Liver (tissue), 8 donors: ENCODE measurements at regions not wholly inside any gene's neighbourhood (a gene's known extent, or its start where the extent isn't known, plus 50 kb on each side); places are given as distances from the start of the nearest gene placed in this dataset.

Experiments
- DNase-seq: peaks from one replicate; pipeline ENCODE4 v3.0.0-alpha.2; 2017; ENCODE audit warnings: low spot score
- H3K27ac ChIP-seq, 2 donors: one replicate each; pipeline ENCODE4 v1.7.0; 2013; ENCODE audit warnings: inconsistent platforms in 2 of 2, low read length in 2 of 2, control low read depth in 1 of 2, low read depth in 1 of 2, mild to moderate bottlenecking in 1 of 2
- H3K27me3 ChIP-seq, 4 donors: one replicate each; pipeline versions ENCODE4 v1.6.1 to v1.7.0; 2013; ENCODE audit warnings: low read length in 3 of 4, inconsistent platforms in 1 of 4, mild to moderate bottlenecking in 1 of 4, moderate library complexity in 1 of 4; ENCODE audit not compliant: control insufficient read depth in 4 of 4, insufficient read depth in 4 of 4
- H3K36me3 ChIP-seq, 4 donors: one replicate each; pipeline versions ENCODE4 v1.6.1 to v1.7.0; 2013; ENCODE audit warnings: low read length in 3 of 4, mild to moderate bottlenecking in 3 of 4, low read depth in 1 of 4, moderate library complexity in 1 of 4; ENCODE audit not compliant: control insufficient read depth in 4 of 4, insufficient read depth in 3 of 4
- H3K4me1 ChIP-seq, 4 donors: one replicate each; pipeline versions ENCODE4 v1.6.1 to v1.7.0; 2013; ENCODE audit warnings: low read length in 3 of 4, mild to moderate bottlenecking in 3 of 4, moderate library complexity in 1 of 4; ENCODE audit not compliant: control insufficient read depth in 4 of 4, insufficient read depth in 4 of 4
- H3K4me3 ChIP-seq, 3 donors: one replicate each; pipeline versions ENCODE4 v1.6.1 to v1.7.0; 2013; ENCODE audit warnings: low read length in 3 of 3, control low read depth in 1 of 3, low read depth in 1 of 3, mild to moderate bottlenecking in 1 of 3
- H3K9ac ChIP-seq, 2 donors: one replicate each; pipeline ENCODE4 v1.7.0; 2013; ENCODE audit warnings: low read length in 2 of 2, mild to moderate bottlenecking in 2 of 2, moderate library complexity in 2 of 2, control low read depth in 1 of 2, low read depth in 1 of 2
- H3K9me3 ChIP-seq, 4 donors: one replicate each; pipeline versions ENCODE4 v1.6.1 to v1.7.0; 2013; ENCODE audit warnings: low read length in 3 of 4; ENCODE audit not compliant: control insufficient read depth in 4 of 4
- EGR1 ChIP-seq, 2 donors: IDR thresholded peaks; 2 replicates each; pipeline ENCODE4 v1.6.1; 2016 to 2018; ENCODE audit warnings: antibody characterized with exemption in 2 of 2, low read depth in 2 of 2
- FOXA1 ChIP-seq: IDR thresholded peaks from 2 replicates; pipeline ENCODE4 v1.6.1; 2016; ENCODE audit warnings: antibody characterized with exemption
- HNF4A ChIP-seq, 2 donors: conservative IDR thresholded peaks; 2 replicates each; pipeline ENCODE4 v1.6.1; 2016; ENCODE audit warnings: antibody characterized with exemption in 2 of 2, mild to moderate bottlenecking in 2 of 2
- HNF4G ChIP-seq: IDR thresholded peaks from 2 replicates; pipeline ENCODE4 v1.6.1; 2016; ENCODE audit warnings: antibody characterized with exemption
- JUND ChIP-seq, 2 donors: IDR thresholded peaks; 2 replicates each; pipeline ENCODE4 v1.6.1; 2016; ENCODE audit warnings: antibody characterized with exemption in 2 of 2
- NR2F2 ChIP-seq: IDR thresholded peaks from 2 replicates; pipeline ENCODE4 v1.6.1; 2016; ENCODE audit warnings: antibody characterized with exemption
- RAD21 ChIP-seq, 2 donors: IDR thresholded peaks; 2 replicates each; pipeline ENCODE4 v1.6.1; 2016; ENCODE audit warnings: antibody characterized with exemption in 2 of 2, mild to moderate bottlenecking in 2 of 2
- RXRA ChIP-seq, 2 donors: IDR thresholded peaks; 2 replicates each; pipeline ENCODE4 v1.6.1; 2017 to 2018; ENCODE audit warnings: antibody characterized with exemption in 2 of 2, mild to moderate bottlenecking in 1 of 2
- SP1 ChIP-seq: IDR thresholded peaks from 2 replicates; pipeline ENCODE4 v1.6.1; 2018; ENCODE audit warnings: antibody characterized with exemption, mild to moderate bottlenecking
- YY1 ChIP-seq: IDR thresholded peaks from 2 replicates; pipeline ENCODE4 v1.6.1; 2016; ENCODE audit warnings: antibody characterized with exemption, mild to moderate bottlenecking
- WGBS: extraction: QIAGEN DNeasy Blood & Tissue Kit; methylation state at CpG from one replicate; pipeline ENCODE4 v1.1.7; 2013; 5-methylcytosine and 5-hydroxymethylcytosine counted together
- TF ChIP-seq, protein P1 (sequence below): IDR thresholded peaks from 2 replicates; pipeline ENCODE4 v1.6.1; 2016; ENCODE audit warnings: antibody characterized with exemption
- TF ChIP-seq, protein P2 (sequence below): IDR thresholded peaks from 2 replicates; pipeline ENCODE4 v1.6.1; 2016; ENCODE audit warnings: antibody characterized with exemption
- TF ChIP-seq, protein P3 (sequence below): IDR thresholded peaks from 2 replicates; pipeline ENCODE4 v1.6.1; 2016; ENCODE audit warnings: antibody characterized with exemption, mild to moderate bottlenecking
- TF ChIP-seq, protein P4 (sequence below): fragments of 150-350 bp; IDR thresholded peaks from 2 replicates; pipeline ENCODE4 v1.5.1; 2017; ENCODE audit warnings: improper control_type of control experiment, low read depth, low read length; ENCODE audit not compliant: missing input control
- TF ChIP-seq, protein P5 (sequence below): IDR thresholded peaks from 2 replicates; pipeline ENCODE4 v1.6.1; 2016; ENCODE audit warnings: antibody characterized with exemption
- donor health status: healthy.
- donor health status: healthy.
- donor health status: healthy.
- donor health status: healthy.
- donor health status: healthy.

DNA sequence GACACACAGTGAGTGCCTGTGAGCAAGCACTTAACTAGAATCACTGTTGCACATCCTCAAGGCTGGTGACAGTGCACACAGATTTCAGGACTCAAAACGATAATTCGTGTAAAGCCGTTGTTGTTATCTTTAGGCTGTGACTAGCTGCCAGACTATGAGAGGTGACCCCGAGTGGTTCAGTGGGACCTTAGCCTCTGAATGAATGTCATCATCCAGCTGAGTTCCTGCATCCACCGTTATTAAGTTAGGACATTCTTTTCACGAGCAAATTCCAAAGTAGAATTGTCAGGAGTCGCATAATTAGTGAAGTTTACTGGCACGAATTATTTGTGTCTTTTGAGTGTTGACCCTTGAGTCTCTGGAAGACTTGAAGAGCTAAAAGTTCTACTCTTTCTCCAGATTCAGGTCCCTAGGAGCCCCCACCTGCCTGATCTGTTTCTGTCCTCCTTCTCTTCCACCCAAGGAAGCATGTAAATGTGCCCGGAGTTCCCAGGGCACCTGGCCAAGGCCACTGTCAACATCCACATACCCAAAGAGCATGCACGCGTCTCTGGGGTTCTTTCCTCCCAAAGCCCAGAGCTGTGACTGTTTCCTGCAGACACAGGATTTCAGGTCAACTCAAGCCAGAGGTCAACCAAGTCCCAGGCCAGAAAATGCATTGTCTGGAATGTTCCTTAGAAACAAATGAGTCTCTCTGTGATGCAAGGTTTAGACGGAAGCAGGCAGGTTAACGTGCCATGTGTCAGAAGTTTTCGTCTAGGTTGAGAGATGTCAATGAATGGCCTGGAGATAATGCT lies 207.2 kb downstream of the TOMM20 start (continued):
- TF ChIP-seq HNF4A (conservative IDR thresholded peaks at IDR 0.05) (peak in 1 of 2 donors; percentile 44), YY1 (no peak), FOXA1 (no peak), HNF4G (no peak)
- TF ChIP-seq, protein P1, sequence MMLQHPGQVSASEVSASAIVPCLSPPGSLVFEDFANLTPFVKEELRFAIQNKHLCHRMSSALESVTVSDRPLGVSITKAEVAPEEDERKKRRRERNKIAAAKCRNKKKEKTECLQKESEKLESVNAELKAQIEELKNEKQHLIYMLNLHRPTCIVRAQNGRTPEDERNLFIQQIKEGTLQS: peak; percentile 22
- TF ChIP-seq, protein P2, sequence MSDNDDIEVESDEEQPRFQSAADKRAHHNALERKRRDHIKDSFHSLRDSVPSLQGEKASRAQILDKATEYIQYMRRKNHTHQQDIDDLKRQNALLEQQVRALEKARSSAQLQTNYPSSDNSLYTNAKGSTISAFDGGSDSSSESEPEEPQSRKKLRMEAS: no peak

DNA sequence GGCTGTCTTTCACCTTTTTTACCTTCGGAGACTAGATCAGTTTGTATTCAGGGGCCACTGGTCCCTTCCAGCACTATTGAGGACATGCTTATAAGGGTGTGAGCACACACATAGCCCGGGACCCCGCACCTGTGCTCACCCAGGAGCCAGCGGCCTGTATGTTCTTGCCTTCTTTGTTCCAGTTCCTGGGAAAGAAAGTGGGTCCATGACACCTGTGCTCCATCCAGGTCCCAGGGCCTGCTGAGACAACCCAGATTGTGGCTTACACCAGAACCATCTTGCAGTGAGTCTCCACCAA lies 207.8 kb downstream of the TOMM20 start:
- no peaks in the 10 kb centered on the region for H3K9me3 ChIP-seq
- H3K4me1 ChIP-seq: peaks cover 15 to 29% (median 25%) of the 10 kb centered on the region in 4 donors
- TF ChIP-seq, protein P3, sequence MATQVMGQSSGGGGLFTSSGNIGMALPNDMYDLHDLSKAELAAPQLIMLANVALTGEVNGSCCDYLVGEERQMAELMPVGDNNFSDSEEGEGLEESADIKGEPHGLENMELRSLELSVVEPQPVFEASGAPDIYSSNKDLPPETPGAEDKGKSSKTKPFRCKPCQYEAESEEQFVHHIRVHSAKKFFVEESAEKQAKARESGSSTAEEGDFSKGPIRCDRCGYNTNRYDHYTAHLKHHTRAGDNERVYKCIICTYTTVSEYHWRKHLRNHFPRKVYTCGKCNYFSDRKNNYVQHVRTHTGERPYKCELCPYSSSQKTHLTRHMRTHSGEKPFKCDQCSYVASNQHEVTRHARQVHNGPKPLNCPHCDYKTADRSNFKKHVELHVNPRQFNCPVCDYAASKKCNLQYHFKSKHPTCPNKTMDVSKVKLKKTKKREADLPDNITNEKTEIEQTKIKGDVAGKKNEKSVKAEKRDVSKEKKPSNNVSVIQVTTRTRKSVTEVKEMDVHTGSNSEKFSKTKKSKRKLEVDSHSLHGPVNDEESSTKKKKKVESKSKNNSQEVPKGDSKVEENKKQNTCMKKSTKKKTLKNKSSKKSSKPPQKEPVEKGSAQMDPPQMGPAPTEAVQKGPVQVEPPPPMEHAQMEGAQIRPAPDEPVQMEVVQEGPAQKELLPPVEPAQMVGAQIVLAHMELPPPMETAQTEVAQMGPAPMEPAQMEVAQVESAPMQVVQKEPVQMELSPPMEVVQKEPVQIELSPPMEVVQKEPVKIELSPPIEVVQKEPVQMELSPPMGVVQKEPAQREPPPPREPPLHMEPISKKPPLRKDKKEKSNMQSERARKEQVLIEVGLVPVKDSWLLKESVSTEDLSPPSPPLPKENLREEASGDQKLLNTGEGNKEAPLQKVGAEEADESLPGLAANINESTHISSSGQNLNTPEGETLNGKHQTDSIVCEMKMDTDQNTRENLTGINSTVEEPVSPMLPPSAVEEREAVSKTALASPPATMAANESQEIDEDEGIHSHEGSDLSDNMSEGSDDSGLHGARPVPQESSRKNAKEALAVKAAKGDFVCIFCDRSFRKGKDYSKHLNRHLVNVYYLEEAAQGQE: no peak
- TF ChIP-seq EGR1 (IDR thresholded peaks at IDR 0.05; ENCODE audit: low read depth in 2 of 2) (no peak), HNF4A (conservative IDR thresholded peaks at IDR 0.05) (no peak), RXRA (IDR thresholded peaks at IDR 0.05) (no peak), RAD21 (IDR thresholded peaks at IDR 0.05) (no peak), JUND (IDR thresholded peaks at IDR 0.05) (no peak), HNF4G (no peak), FOXA1 (no peak), NR2F2 (no peak), YY1 (no peak), SP1 (no peak)
- TF ChIP-seq, protein P1: no peak
- TF ChIP-seq, protein P2: no peak
- TF ChIP-seq, protein P4, sequence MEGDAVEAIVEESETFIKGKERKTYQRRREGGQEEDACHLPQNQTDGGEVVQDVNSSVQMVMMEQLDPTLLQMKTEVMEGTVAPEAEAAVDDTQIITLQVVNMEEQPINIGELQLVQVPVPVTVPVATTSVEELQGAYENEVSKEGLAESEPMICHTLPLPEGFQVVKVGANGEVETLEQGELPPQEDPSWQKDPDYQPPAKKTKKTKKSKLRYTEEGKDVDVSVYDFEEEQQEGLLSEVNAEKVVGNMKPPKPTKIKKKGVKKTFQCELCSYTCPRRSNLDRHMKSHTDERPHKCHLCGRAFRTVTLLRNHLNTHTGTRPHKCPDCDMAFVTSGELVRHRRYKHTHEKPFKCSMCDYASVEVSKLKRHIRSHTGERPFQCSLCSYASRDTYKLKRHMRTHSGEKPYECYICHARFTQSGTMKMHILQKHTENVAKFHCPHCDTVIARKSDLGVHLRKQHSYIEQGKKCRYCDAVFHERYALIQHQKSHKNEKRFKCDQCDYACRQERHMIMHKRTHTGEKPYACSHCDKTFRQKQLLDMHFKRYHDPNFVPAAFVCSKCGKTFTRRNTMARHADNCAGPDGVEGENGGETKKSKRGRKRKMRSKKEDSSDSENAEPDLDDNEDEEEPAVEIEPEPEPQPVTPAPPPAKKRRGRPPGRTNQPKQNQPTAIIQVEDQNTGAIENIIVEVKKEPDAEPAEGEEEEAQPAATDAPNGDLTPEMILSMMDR: no peak
- TF ChIP-seq, protein P5, sequence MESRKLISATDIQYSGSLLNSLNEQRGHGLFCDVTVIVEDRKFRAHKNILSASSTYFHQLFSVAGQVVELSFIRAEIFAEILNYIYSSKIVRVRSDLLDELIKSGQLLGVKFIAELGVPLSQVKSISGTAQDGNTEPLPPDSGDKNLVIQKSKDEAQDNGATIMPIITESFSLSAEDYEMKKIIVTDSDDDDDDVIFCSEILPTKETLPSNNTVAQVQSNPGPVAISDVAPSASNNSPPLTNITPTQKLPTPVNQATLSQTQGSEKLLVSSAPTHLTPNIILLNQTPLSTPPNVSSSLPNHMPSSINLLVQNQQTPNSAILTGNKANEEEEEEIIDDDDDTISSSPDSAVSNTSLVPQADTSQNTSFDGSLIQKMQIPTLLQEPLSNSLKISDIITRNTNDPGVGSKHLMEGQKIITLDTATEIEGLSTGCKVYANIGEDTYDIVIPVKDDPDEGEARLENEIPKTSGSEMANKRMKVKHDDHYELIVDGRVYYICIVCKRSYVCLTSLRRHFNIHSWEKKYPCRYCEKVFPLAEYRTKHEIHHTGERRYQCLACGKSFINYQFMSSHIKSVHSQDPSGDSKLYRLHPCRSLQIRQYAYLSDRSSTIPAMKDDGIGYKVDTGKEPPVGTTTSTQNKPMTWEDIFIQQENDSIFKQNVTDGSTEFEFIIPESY: no peak
- peak overlapping the region; percentile 21 to 22 for H3K27ac ChIP-seq
- 74% methylated on average over 4 of the region's 4 CpGs for WGBS
- DNase-seq: no peak
- H3K36me3 ChIP-seq: no peaks in the 10 kb centered on the region
- no peak overlapping the region for H3K9ac ChIP-seq
- no peaks in the 10 kb centered on the region for H3K27me3 ChIP-seq
- no peak overlapping the region for H3K4me3 ChIP-seq
